CD4-positive, alpha-beta T cell (primary cell): ENCODE measurements at regions not wholly inside any gene's neighbourhood (a gene's known extent, or its start where the extent isn't known, plus 50 kb on each side); places are given as distances from the start of the nearest gene placed in this dataset.

Experiments used
- ATAC-seq: fragments of 200-7000 bp; cut with Tn5 transposase; one replicate; pipeline ENCODE4 v1.10.0; 2022; ENCODE audit warnings: mild to moderate bottlenecking; ENCODE audit not compliant: poor library complexity
- CTCF ChIA-PET: fragments of 350-600 bp; sonication (Branson Sonifier 250); formaldehyde crosslinking; loops from one replicate; lab custom pipeline; 2021; ENCODE audit warnings: antibody characterized with exemption, inconsistent platforms; lab: Charles Lee
- POLR2A ChIA-PET: fragments of 350-600 bp; sonication (Branson Sonifier 250); formaldehyde crosslinking; loops from one replicate; lab custom pipeline; 2021; ENCODE audit warnings: antibody characterized with exemption, inconsistent platforms; lab: Charles Lee
- DNase-seq, 14 experiments: peaks; one replicate each; pipeline ENCODE4 v3.0.0-alpha.2; 2013 to 2020; ENCODE audit warnings: mixed read lengths in 2 of 14
- H3K27ac ChIP-seq, 2 donors: one replicate each; pipeline versions ENCODE4 v1.5.1 to v1.7.0; 2013; ENCODE audit warnings: low read length in 2 of 2, low read depth in 1 of 2, mild to moderate bottlenecking in 1 of 2
- H3K27me3 ChIP-seq, 2 experiments: 1 replicate in 1 of 2; 2 replicates in 1 of 2; pipeline versions ENCODE4 v1.6.1 to v1.7.0; 2013; ENCODE audit warnings: low read length in 2 of 2, control low read depth in 1 of 2, mild to moderate bottlenecking in 1 of 2, moderate library complexity in 1 of 2; ENCODE audit not compliant: insufficient read depth in 2 of 2, control insufficient read depth in 1 of 2
- H3K36me3 ChIP-seq: one replicate; pipeline ENCODE4 v1.6.1; 2013; ENCODE audit warnings: low read length, control low read depth; ENCODE audit not compliant: insufficient read depth
- H3K4me1 ChIP-seq: one replicate; pipeline ENCODE4 v1.6.1; 2013; ENCODE audit warnings: low read length, control low read depth; ENCODE audit not compliant: insufficient read depth
- H3K4me3 ChIP-seq: one replicate; pipeline ENCODE4 v1.5.1; 2013; ENCODE audit warnings: mild to moderate bottlenecking, low read length, moderate library complexity
- H3K9me3 ChIP-seq, 2 experiments: 1 replicate in 1 of 2; 2 replicates in 1 of 2; pipeline versions ENCODE4 v1.6.1 to v1.7.0; 2013; ENCODE audit warnings: low read length in 2 of 2, mild to moderate bottlenecking in 2 of 2, control low read depth in 1 of 2, moderate library complexity in 1 of 2; ENCODE audit not compliant: control insufficient read depth in 1 of 2, insufficient read depth in 1 of 2
- H3K27ac Mint-ChIP-seq: one replicate; pipeline ENCODE4 v1.8.0; 2020; ENCODE audit warnings: mixed read lengths
- H3K27me3 Mint-ChIP-seq: one replicate; pipeline ENCODE4 v1.8.0; 2021; ENCODE audit warnings: mixed read lengths
- H3K36me3 Mint-ChIP-seq: one replicate; pipeline ENCODE4 v1.8.0; 2021; ENCODE audit warnings: low read depth, mixed read lengths
- H3K4me1 Mint-ChIP-seq: one replicate; pipeline ENCODE4 v1.8.0; 2021; ENCODE audit warnings: low read depth, mixed read lengths
- H3K4me3 Mint-ChIP-seq: one replicate; pipeline ENCODE4 v1.8.0; 2020; ENCODE audit warnings: mild to moderate bottlenecking, mixed read lengths
- H3K9me3 Mint-ChIP-seq: one replicate; pipeline ENCODE4 v1.8.0; 2020; ENCODE audit warnings: mixed read lengths
- CTCF ChIP-seq: fragments of 200-600 bp; IDR thresholded peaks from one replicate; pipeline ENCODE4 v1.8.0; 2022; ENCODE audit warnings: antibody characterized with exemption, mild to moderate bottlenecking
- intact Hi-C, 2 experiments: fragments of 100-400 bp; cut with DNase I in 1 of 2; cut with micrococcal nuclease in 1 of 2; formaldehyde crosslinking; loops; one replicate each; pipeline versions ENCODE4 v1.15.1 to v1.9.0; 2023 to 2025; cut with DNase I, micrococcal nuclease

GRCh38 chr3:72113964-72114363, 329.0 kb upstream of the PROK2 start:
- Histone ChIP-seq H3K27ac (no peak overlapping the region), H3K27me3 (no peaks in the 10 kb centered on the region), H3K36me3 (no peaks in the 10 kb centered on the region), H3K4me3 (no peak overlapping the region), H3K4me1 (no peaks in the 10 kb centered on the region), H3K9me3 (no peaks in the 10 kb centered on the region)
- ATAC-seq (no peak), DNase-seq (no peak)
- intact Hi-C loops = no loop called here
- H3K4me3 Mint-ChIP-seq = no peak overlapping the region
- H3K27me3 Mint-ChIP-seq = no peaks in the 10 kb centered on the region
- H3K9me3 Mint-ChIP-seq = no peaks in the 10 kb centered on the region
- H3K27ac Mint-ChIP-seq = no peak overlapping the region
- CTCF ChIA-PET = no interaction called here
- POLR2A ChIA-PET = no interaction called here
- H3K36me3 Mint-ChIP-seq = no peaks in the 10 kb centered on the region
- TF ChIP-seq CTCF = no peak
- H3K4me1 Mint-ChIP-seq = no peaks in the 10 kb centered on the region

GRCh38 chr3:72113564-72113963, 328.6 kb upstream of the PROK2 start:
- Histone ChIP-seq H3K36me3 (no peaks in the 10 kb centered on the region), H3K4me1 (no peaks in the 10 kb centered on the region), H3K4me3 (no peak overlapping the region), H3K27ac (no peak overlapping the region), H3K27me3 (no peaks in the 10 kb centered on the region), H3K9me3 (no peaks in the 10 kb centered on the region)
- Mint-ChIP-seq H3K27ac (no peak overlapping the region), H3K36me3 (no peaks in the 10 kb centered on the region), H3K27me3 (no peaks in the 10 kb centered on the region), H3K4me3 (no peak overlapping the region), H3K9me3 (no peaks in the 10 kb centered on the region), H3K4me1 (no peaks in the 10 kb centered on the region)
- ATAC-seq (no peak), DNase-seq (no peak)
- intact Hi-C loops = no loop called here
- no peak for TF ChIP-seq CTCF
- CTCF ChIA-PET = no interaction called here
- POLR2A ChIA-PET = no interaction called here

GRCh38 chr3:72112435-72112834, 327.5 kb upstream of the PROK2 start:
- Histone ChIP-seq H3K9me3 (no peaks in the 10 kb centered on the region), H3K4me1 (no peaks in the 10 kb centered on the region), H3K27me3 (no peaks in the 10 kb centered on the region), H3K27ac (no peak overlapping the region), H3K4me3 (no peak overlapping the region), H3K36me3 (no peaks in the 10 kb centered on the region)
- TF ChIP-seq CTCF = no peak
- ATAC-seq (no peak), DNase-seq (no peak)
- Mint-ChIP-seq H3K36me3 (no peaks in the 10 kb centered on the region), H3K4me1 (no peaks in the 10 kb centered on the region), H3K9me3 (no peaks in the 10 kb centered on the region), H3K4me3 (no peak overlapping the region), H3K27me3 (no peaks in the 10 kb centered on the region), H3K27ac (no peak overlapping the region)
- intact Hi-C loops = no loop called here
- CTCF ChIA-PET = no interaction called here
- POLR2A ChIA-PET = no interaction called here
